Astrocyte of the spinal cord (primary cell): ENCODE measurements at regions not wholly inside any gene's neighbourhood (a gene's known extent, or its start where the extent isn't known, plus 50 kb on each side); places are given as distances from the start of the nearest gene placed in this dataset.

ENCODE experiments used
- DNase-seq: peaks from one replicate; pipeline ENCODE4 v3.0.0; 2011; ENCODE audit warnings: low read depth, low spot score
- H3K4me3 ChIP-seq: 2 replicates; pipeline ENCODE4 v1.5.1; 2011; ENCODE audit warnings: low read depth, mild to moderate bottlenecking, low read length, moderate library complexity
- CTCF ChIP-seq: IDR thresholded peaks from 2 replicates; pipeline ENCODE4 v1.5.1; 2012; ENCODE audit warnings: low read depth, mild to moderate bottlenecking, low read length, inconsistent platforms
- in situ Hi-C: cut with HindIII; loops from 2 replicates; pipeline ENCODE4 v1.10.0; 2017; ENCODE audit warnings: low sequenced_read_pairs

- no peak overlapping the region for H3K4me3 ChIP-seq
- in situ Hi-C loops = no loop called here
- TF ChIP-seq CTCF = no peak
- DNase-seq = no peak
These were observed 150.1 kb downstream of the SLC7A11 start for GRCh38 chr4:138092060-138092459.

GRCh38 chr4:138090918-138091676, 151.1 kb downstream of the SLC7A11 start:
- no peak for DNase-seq
- no peak overlapping the region for H3K4me3 ChIP-seq
- in situ Hi-C loops = no loop called here
- no peak for TF ChIP-seq CTCF

DNA sequence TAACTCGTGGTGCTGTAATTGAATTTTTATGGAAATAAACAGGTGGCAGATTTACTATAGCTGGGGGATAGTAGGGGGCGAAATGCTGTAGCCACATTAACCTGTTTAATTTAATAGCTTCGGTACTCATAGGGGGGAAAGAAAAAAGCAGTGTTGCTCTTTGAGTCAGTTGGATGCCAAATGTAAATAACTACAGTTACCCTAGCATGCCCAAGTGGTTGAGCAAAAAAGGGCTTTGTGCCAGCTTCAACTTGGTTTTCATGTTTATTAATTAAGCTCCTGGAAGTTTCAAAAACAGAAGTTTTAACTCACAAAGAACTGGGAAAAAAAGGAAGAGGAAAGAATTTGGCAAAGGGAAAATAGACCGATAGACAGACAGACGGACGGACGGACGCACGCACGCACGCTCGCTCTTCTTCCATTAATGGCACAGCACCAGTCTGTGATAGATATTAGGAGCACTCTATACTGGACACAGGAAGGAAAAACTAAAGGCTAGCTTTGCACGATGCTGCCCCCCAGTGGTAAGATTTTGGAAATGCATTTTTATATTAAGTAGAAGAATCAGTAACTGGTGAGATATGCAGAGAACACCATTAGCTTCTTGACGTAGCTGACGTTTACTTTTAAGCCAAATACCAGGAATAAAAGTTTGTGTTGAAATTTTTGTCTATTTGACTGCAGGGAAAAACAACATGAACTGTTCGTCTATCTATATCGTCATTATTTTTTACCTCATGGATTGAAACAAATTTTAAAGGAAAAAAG, 151.8 kb downstream of the SLC7A11 start:
- H3K4me3 ChIP-seq = peak overlapping the region; percentile 21
- DNase-seq = peak; percentile 87
- peak; percentile 63 for TF ChIP-seq CTCF
- in situ Hi-C loops = no loop called here

DNA sequence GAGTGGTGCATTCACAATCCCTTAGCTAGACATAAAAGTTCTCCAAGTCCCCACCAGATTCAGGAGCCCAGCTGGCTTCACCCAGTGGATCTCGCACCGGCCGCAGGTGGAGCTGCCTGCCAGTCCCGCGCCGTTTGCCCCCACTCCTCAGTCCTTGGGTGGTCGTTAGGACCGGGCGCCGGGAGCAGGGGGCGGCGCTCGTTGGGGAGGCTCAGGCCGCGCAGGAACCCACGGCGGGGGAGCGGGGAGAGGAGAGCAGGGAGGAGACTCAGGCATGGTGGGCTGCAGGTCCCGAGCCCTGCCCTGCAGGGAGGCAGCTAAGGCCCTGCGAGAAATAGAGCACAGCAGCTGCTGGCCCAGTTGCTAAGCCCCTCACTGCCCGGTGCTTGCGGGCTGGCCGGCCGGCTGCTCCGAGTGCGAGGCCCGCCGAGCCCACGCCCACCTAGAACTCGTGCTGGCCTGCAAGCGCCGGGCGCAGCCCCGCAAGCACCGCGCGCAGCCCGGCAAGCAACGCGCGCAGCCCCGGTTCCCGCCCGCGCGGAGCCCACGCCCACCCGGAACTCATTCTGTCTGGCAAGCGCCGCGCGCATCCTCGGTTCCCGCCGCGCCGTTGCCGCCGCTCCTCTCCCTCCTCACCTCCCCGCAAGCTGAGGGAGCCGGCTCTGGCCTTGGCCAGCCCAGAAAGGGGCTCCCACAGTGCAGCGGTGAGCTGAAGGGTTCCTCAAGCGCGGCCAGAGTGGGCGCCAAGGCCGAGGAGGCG, 153.5 kb downstream of the SLC7A11 start:
- no peak for DNase-seq
- TF ChIP-seq CTCF = no peak
- in situ Hi-C loops = no loop called here
- no peak overlapping the region for H3K4me3 ChIP-seq

- no peak for DNase-seq
- in situ Hi-C loops = no loop called here
- no peak overlapping the region for H3K4me3 ChIP-seq
- no peak for TF ChIP-seq CTCF
These were observed 155.0 kb downstream of the SLC7A11 start for GRCh38 chr4:138087066-138087719.

- in situ Hi-C loops = no loop called here
- no peak for TF ChIP-seq CTCF
- no peak for DNase-seq
- no peak overlapping the region for H3K4me3 ChIP-seq
These were observed 155.5 kb downstream of the SLC7A11 start for GRCh38 chr4:138086611-138087041.
